GM23338 (cell line): ENCODE measurements at regions not wholly inside any gene's neighbourhood (a gene's known extent, or its start where the extent isn't known, plus 50 kb on each side); places are given as distances from the start of the nearest gene placed in this dataset.
"Not testable (repeated sequence)": the region's sequence is repeated elsewhere in the genome, so short reads cannot be mapped to it uniquely, and the experiment has no call there.

Experiments used
- ATAC-seq: fragments of 200-7000 bp; cut with Tn5 transposase; 3 replicates; pipeline ENCODE4 v1.9.1; 2020
- DNase-seq: peaks from one replicate; pipeline ENCODE4 v3.0.0-alpha.2; 2015; ENCODE audit warnings: low spot score
- H2AFZ ChIP-seq: fragments of 200-600 bp; sonication (generic); 2 replicates; pipeline ENCODE4 v1.8.0; 2016; ENCODE audit warnings: antibody characterized with exemption, mild to moderate bottlenecking, moderate library complexity
- H3F3A ChIP-seq: fragments of 200-600 bp; sonication (generic); replicated peaks from 2 replicates; pipeline ENCODE4 v1.8.0; 2017; ENCODE audit warnings: antibody characterized with exemption, mixed run types, low read depth
- H3K27ac ChIP-seq: fragments of 200-600 bp; sonication (generic); 2 replicates; pipeline ENCODE4 v1.6.1; 2016; ENCODE audit warnings: low read depth
- H3K27me3 ChIP-seq: fragments of 200-600 bp; sonication (generic); 2 replicates; pipeline ENCODE4 v1.8.0; 2016; ENCODE audit warnings: mild to moderate bottlenecking, mixed run types, moderate library complexity; ENCODE audit not compliant: insufficient read depth
- H3K36me3 ChIP-seq: fragments of 200-600 bp; sonication (generic); 2 replicates; pipeline ENCODE4 v1.8.0; 2016; ENCODE audit warnings: mild to moderate bottlenecking; ENCODE audit not compliant: insufficient read depth
- H3K4me1 ChIP-seq: fragments of 200-600 bp; sonication (generic); 2 replicates; pipeline ENCODE4 v1.8.0; 2016; ENCODE audit warnings: mild to moderate bottlenecking, moderate library complexity; ENCODE audit not compliant: insufficient read depth
- H3K4me2 ChIP-seq: fragments of 200-600 bp; sonication (generic); 2 replicates; pipeline ENCODE4 v1.7.1; 2017; ENCODE audit warnings: mixed run types
- H3K4me3 ChIP-seq: fragments of 200-600 bp; sonication (generic); 2 replicates; pipeline ENCODE4 v1.6.1; 2016; ENCODE audit warnings: mixed run types
- H3K79me2 ChIP-seq: fragments of 200-600 bp; sonication (generic); replicated peaks from 2 replicates; pipeline ENCODE4 v1.8.0; 2017; ENCODE audit warnings: mild to moderate bottlenecking; ENCODE audit not compliant: insufficient read depth
- H3K9me2 ChIP-seq: fragments of 200-600 bp; sonication (generic); 2 replicates; pipeline ENCODE4 v1.8.0; 2017; ENCODE audit not compliant: insufficient read depth
- H4K20me1 ChIP-seq: fragments of 200-600 bp; sonication (generic); replicated peaks from 2 replicates; pipeline ENCODE4 v1.8.0; 2017; ENCODE audit warnings: mild to moderate bottlenecking; ENCODE audit not compliant: insufficient read depth
- H3K27ac Mint-ChIP-seq: 2 replicates; pipeline ENCODE4 v1.8.0; 2020; ENCODE audit warnings: inconsistent platforms, mild to moderate bottlenecking, moderate library complexity, mixed read lengths
- H3K27me3 Mint-ChIP-seq: 3 replicates; pipeline ENCODE4 v1.8.0; 2022; ENCODE audit warnings: low read depth, mild to moderate bottlenecking, moderate library complexity, mixed read lengths, inconsistent platforms; ENCODE audit not compliant: insufficient read depth, poor library complexity
- H3K36me3 Mint-ChIP-seq: 3 replicates; pipeline ENCODE4 v1.8.0; 2021; ENCODE audit warnings: low read depth, mild to moderate bottlenecking, inconsistent platforms, moderate library complexity, mixed read lengths
- H3K4me1 Mint-ChIP-seq: 3 replicates; pipeline ENCODE4 v1.8.0; 2020; ENCODE audit warnings: mild to moderate bottlenecking, inconsistent platforms, mixed read lengths
- H3K4me3 Mint-ChIP-seq: 3 replicates; pipeline ENCODE4 v1.8.0; 2021; ENCODE audit warnings: moderate library complexity, mild to moderate bottlenecking, inconsistent platforms, mixed read lengths
- H3K9me3 Mint-ChIP-seq: 3 replicates; pipeline ENCODE4 v1.8.0; 2020; ENCODE audit warnings: moderate library complexity, mild to moderate bottlenecking, inconsistent platforms, mixed read lengths
- JUNB ChIP-seq: IDR thresholded peaks from one replicate; pipeline ENCODE4 v1.6.1; 2016; ENCODE audit warnings: antibody characterized with exemption; ENCODE audit not compliant: unreplicated experiment
- REST ChIP-seq: IDR thresholded peaks from one replicate; pipeline ENCODE4 v1.6.1; 2018; ENCODE audit warnings: antibody characterized with exemption; ENCODE audit not compliant: unreplicated experiment
- STAT1 ChIP-seq: IDR thresholded peaks from one replicate; pipeline ENCODE4 v1.6.1; 2016; ENCODE audit warnings: antibody characterized with exemption; ENCODE audit not compliant: unreplicated experiment
- ZNF114 ChIP-seq: fragments of 250-450 bp; sonication (Bioruptor Pico); IDR thresholded peaks from 2 replicates; pipeline ENCODE4 v1.5.0; 2020; ENCODE audit warnings: mild to moderate bottlenecking, moderate library complexity

GRCh38 chr1:105467549-105467948, 1588.9 kb upstream of the PRMT6 start (continued):
- no peak for TF ChIP-seq REST
- TF ChIP-seq ZNF114 (CRISPR knock-in tag): no peak
- no peak for TF ChIP-seq JUNB
- no peak for TF ChIP-seq STAT1

GRCh38 chr1:105470541-105470940, 1585.9 kb upstream of the PRMT6 start:
- H3K27ac Mint-ChIP-seq, H3K36me3 ChIP-seq, H3K79me2 ChIP-seq, H2AFZ ChIP-seq, H3K36me3 Mint-ChIP-seq, DNase-seq, H3K9me3 Mint-ChIP-seq, H3F3A ChIP-seq, H3K4me1 Mint-ChIP-seq, H3K4me1 ChIP-seq, H3K27ac ChIP-seq, H3K4me3 ChIP-seq, ATAC-seq, H3K4me2 ChIP-seq, H3K9me2 ChIP-seq, H3K27me3 Mint-ChIP-seq, H3K27me3 ChIP-seq, H3K4me3 Mint-ChIP-seq, H4K20me1 ChIP-seq: not testable (repeated sequence)

GRCh38 chr1:105483436-105483835, 1573.0 kb upstream of the PRMT6 start:
- H3K4me3 ChIP-seq: no peak overlapping the region
- H3K36me3 ChIP-seq: no peaks in the 10 kb centered on the region
- no peak overlapping the region for H3K27ac Mint-ChIP-seq
- H3K27ac ChIP-seq: no peak overlapping the region
- no peaks in the 10 kb centered on the region for H3K27me3 ChIP-seq
- no peaks in the 10 kb centered on the region for H3K79me2 ChIP-seq
- peaks cover 5% of the 10 kb centered on the region; the same call in 1 of the 3 replicates for H3K9me3 Mint-ChIP-seq
- no peak overlapping the region for H3K4me2 ChIP-seq
- H3K4me3 Mint-ChIP-seq: no peak overlapping the region
- DNase-seq (no peak), ATAC-seq (no peak)
- peak overlapping the region; percentile 61; the same call in 1 of the 2 replicates for H2AFZ ChIP-seq
- no peak for TF ChIP-seq REST
- H3K4me1 ChIP-seq: no peaks in the 10 kb centered on the region
- H3K4me1 Mint-ChIP-seq: no peaks in the 10 kb centered on the region; the same call in 1 of the 3 replicates
- H3K27me3 Mint-ChIP-seq: no peaks in the 10 kb centered on the region
- H3F3A ChIP-seq: no peaks in the 10 kb centered on the region
- H4K20me1 ChIP-seq: no peaks in the 10 kb centered on the region
- no peaks in the 10 kb centered on the region for H3K36me3 Mint-ChIP-seq
- 0 out of 2 replicates have a peak, but pooled peaks cover 5% of the 10 kb centered on the region for H3K9me2 ChIP-seq
